Endothelial cell of umbilical vein (primary cell): ENCODE measurements at regions not wholly inside any gene's neighbourhood (a gene's known extent, or its start where the extent isn't known, plus 50 kb on each side); places are given as distances from the start of the nearest gene placed in this dataset.

ENCODE experiments used
- BruUV-seq: library from RNA; stranded (reverse); fragments of 400-500 nt; replicated peaks from 2 replicates; lab custom pipeline; 2021; lab: Mats Ljungman, UMichigan
- CTCF ChIA-PET: fragments of 300-600, 350-600 bp; sonication (Branson Sonifier 250); formaldehyde crosslinking; loops from one replicate; lab custom pipeline; 2021; ENCODE audit warnings: antibody characterized with exemption, inconsistent platforms; lab: Charles Lee
- POLR2A ChIA-PET: fragments of 300-600, 350-600 bp; sonication (Branson Sonifier 250); formaldehyde crosslinking; loops from one replicate; lab custom pipeline; 2021; ENCODE audit warnings: antibody characterized with exemption, inconsistent platforms; lab: Charles Lee
- DNase-seq: peaks from one replicate; pipeline ENCODE4 v3.0.0-alpha.2; 2011; ENCODE audit warnings: low read depth, low spot score
- FAIRE-seq: peaks from 2 replicates; lab custom pipeline; 2011; peaks lifted over from hg19 to GRCh38; lab: Jason Lieb, UNC
- H2AFZ ChIP-seq: 2 replicates; pipeline ENCODE4 v1.6.0; 2012; ENCODE audit warnings: low read depth, low read length, control low read depth, inconsistent platforms
- H3K27ac ChIP-seq: 2 replicates; pipeline ENCODE4 v1.5.1; 2011; ENCODE audit warnings: low read depth, mild to moderate bottlenecking, control low read depth, low read length, moderate library complexity; ENCODE audit not compliant: insufficient read depth
- H3K27me3 ChIP-seq, 2 experiments: 2 replicates each; pipeline versions ENCODE4 v1.6.0 to v1.6.1; 2011; ENCODE audit warnings: low read length in 2 of 2, mixed read lengths in 1 of 2; ENCODE audit not compliant: control insufficient read depth in 2 of 2, insufficient read depth in 2 of 2
- H3K36me3 ChIP-seq, 2 experiments: 2 replicates in 1 of 2; 3 replicates in 1 of 2; pipeline ENCODE4 v1.5.1; 2011; ENCODE audit warnings: low read length in 2 of 2, mild to moderate bottlenecking in 1 of 2, moderate library complexity in 1 of 2; ENCODE audit not compliant: control insufficient read depth in 2 of 2, insufficient read depth in 2 of 2; ENCODE audit errors: extremely low read depth in 1 of 2
- H3K4me1 ChIP-seq: 3 replicates; pipeline ENCODE4 v1.5.1; 2011; ENCODE audit warnings: mild to moderate bottlenecking, low read length; ENCODE audit not compliant: control insufficient read depth, insufficient read depth; ENCODE audit errors: extremely low read depth
- H3K4me2 ChIP-seq: 2 replicates; pipeline ENCODE4 v1.6.1; 2011; ENCODE audit warnings: low read length, control low read depth, mixed read lengths; ENCODE audit not compliant: insufficient read depth
- H3K4me3 ChIP-seq, 3 experiments: fragments of 200-600 bp in 1 of 3; sonication (generic), shearing (Covaris generic) in 1 of 3; replicated peaks in 1 of 3; 2 replicates each; pipeline ENCODE4 v1.5.1; 2011 to 2016; ENCODE audit warnings: control low read depth in 3 of 3, low read length in 3 of 3, mild to moderate bottlenecking in 2 of 3, inconsistent platforms in 1 of 3, low read depth in 1 of 3, moderate library complexity in 1 of 3; ENCODE audit not compliant: insufficient read depth in 1 of 3
- H3K79me2 ChIP-seq: 2 replicates; pipeline ENCODE4 v1.6.0; 2012; ENCODE audit warnings: low read length, inconsistent platforms; ENCODE audit not compliant: control insufficient read depth, insufficient read depth
- H3K9ac ChIP-seq: replicated peaks from 2 replicates; pipeline ENCODE3; 2011; ENCODE audit warnings: low read length, control low read depth; ENCODE audit not compliant: insufficient read depth; ENCODE audit errors: extremely low read depth
- H3K9me1 ChIP-seq: replicated peaks from 3 replicates; pipeline ENCODE4 v1.6.0; 2011; ENCODE audit warnings: mild to moderate bottlenecking, low read length; ENCODE audit not compliant: control insufficient read depth, insufficient read depth; ENCODE audit errors: extremely low read depth
- H3K9me3 ChIP-seq: replicated peaks from 2 replicates; pipeline ENCODE4 v1.5.1; 2012; ENCODE audit warnings: low read length, inconsistent platforms; ENCODE audit not compliant: control insufficient read depth, insufficient read depth
- H4K20me1 ChIP-seq: replicated peaks from 2 replicates; pipeline ENCODE3; 2011; ENCODE audit warnings: mild to moderate bottlenecking, low read length; ENCODE audit not compliant: control insufficient read depth, insufficient read depth; ENCODE audit errors: extremely low read depth
- CTCF ChIP-seq, 2 donors: IDR thresholded peaks; 1 replicate in 1 of 2; 2 replicates in 1 of 2; pipeline ENCODE4 v1.5.1; 2011; ENCODE audit warnings: low read length in 2 of 2, mild to moderate bottlenecking in 2 of 2, moderate library complexity in 2 of 2, control low read depth in 1 of 2, inconsistent platforms in 1 of 2, low read depth in 1 of 2; ENCODE audit not compliant: insufficient read depth in 1 of 2; ENCODE audit errors: extremely low read depth in 1 of 2
- EZH2 ChIP-seq: IDR thresholded peaks from 2 replicates; pipeline ENCODE4 v1.6.1; 2012; ENCODE audit warnings: borderline replicate concordance, low read depth, mild to moderate bottlenecking, moderate library complexity, low read length, inconsistent platforms; ENCODE audit not compliant: severe bottlenecking
- FOS ChIP-seq: IDR thresholded peaks from 2 replicates; pipeline ENCODE4 v1.6.1; 2011; ENCODE audit warnings: mild to moderate bottlenecking, low read length, moderate library complexity, borderline replicate concordance; ENCODE audit not compliant: insufficient read depth
- GATA2 ChIP-seq: IDR thresholded peaks from 2 replicates; pipeline ENCODE4 v1.7.0; 2011; ENCODE audit warnings: low read depth, mild to moderate bottlenecking, moderate library complexity, mixed read lengths, low read length; ENCODE audit not compliant: insufficient read length, insufficient read depth
- JUN ChIP-seq: IDR thresholded peaks from 2 replicates; pipeline ENCODE4 v1.6.1; 2011; ENCODE audit warnings: borderline replicate concordance, low read depth; ENCODE audit not compliant: insufficient read length, insufficient read depth
- MYC ChIP-seq: IDR thresholded peaks from one replicate; pipeline ENCODE4 v1.6.1; 2011; ENCODE audit warnings: mild to moderate bottlenecking, low read depth, low read length
- POLR2A ChIP-seq: IDR thresholded peaks from 2 replicates; pipeline ENCODE4 v1.6.1; 2012; ENCODE audit warnings: low read depth, mild to moderate bottlenecking, control low read depth, low read length
- POLR2AphosphoS5 ChIP-seq: IDR thresholded peaks from 2 replicates; pipeline ENCODE4 v1.6.1; 2012; ENCODE audit warnings: low read depth, mild to moderate bottlenecking, control low read depth, low read length, moderate library complexity; ENCODE audit not compliant: insufficient read depth
- dilution Hi-C: fragments of 300-500 bp; cut with MboI; formaldehyde crosslinking; loops from one replicate; pipeline ENCODE4 v1.15.0; 2019; ENCODE audit warnings: low sequenced_read_pairs; ENCODE audit not compliant: extremely low pct_ligation_motif_present
- intact Hi-C: fragments of 100-400 bp; cut with micrococcal nuclease; formaldehyde crosslinking; loops from one replicate; pipeline ENCODE4 v1.10.0; 2022
- TF ChIP-seq, protein P1 (sequence below): IDR thresholded peaks from 2 replicates; pipeline ENCODE4 v1.6.1; 2011; ENCODE audit not compliant: insufficient read depth, insufficient read length

DNA sequence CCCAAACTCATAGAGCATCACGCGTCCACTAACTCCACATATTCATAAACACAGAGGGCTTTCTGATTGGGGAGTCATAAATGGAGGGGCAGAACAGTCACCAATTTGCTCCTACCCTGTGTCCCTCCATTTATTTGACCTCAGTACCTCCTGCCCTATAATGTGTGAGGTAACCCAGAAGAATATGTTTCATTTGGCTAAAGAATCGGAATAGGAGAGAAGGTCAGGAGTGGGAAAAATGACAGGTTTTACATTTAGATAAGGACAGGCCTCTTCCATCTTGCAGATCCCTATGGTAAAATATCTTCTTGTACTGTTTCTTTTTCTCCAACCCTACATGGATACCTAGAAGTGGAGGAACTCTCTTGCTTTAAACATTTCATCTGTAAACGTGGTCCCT is 578.0 kb downstream of the TUSC7 start:
- H2AFZ ChIP-seq = no peak overlapping the region
- H3K4me2 ChIP-seq = no peak overlapping the region
- no peaks in the 10 kb centered on the region for H3K4me1 ChIP-seq
- TF ChIP-seq FOS (no peak), EZH2 (no peak), JUN (no peak), MYC (no peak), POLR2AphosphoS5 (no peak), CTCF (IDR thresholded peaks at IDR 0.05; ENCODE audit: extremely low read depth in 1 of 2, insufficient read depth in 1 of 2, low read depth in 1 of 2, low read length in 2 of 2) (no peak), POLR2A (no peak), GATA2 (no peak)
- TF ChIP-seq, protein P1, sequence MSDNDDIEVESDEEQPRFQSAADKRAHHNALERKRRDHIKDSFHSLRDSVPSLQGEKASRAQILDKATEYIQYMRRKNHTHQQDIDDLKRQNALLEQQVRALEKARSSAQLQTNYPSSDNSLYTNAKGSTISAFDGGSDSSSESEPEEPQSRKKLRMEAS = no peak
- no peak overlapping the region for H3K4me3 ChIP-seq
- FAIRE-seq (no peak), DNase-seq (no peak)
- POLR2A ChIA-PET = no interaction called here
- no peaks in the 10 kb centered on the region for H3K79me2 ChIP-seq
- H3K36me3 ChIP-seq = no peaks in the 10 kb centered on the region
- no peaks in the 10 kb centered on the region for H3K27me3 ChIP-seq
- no peak overlapping the region for H3K9ac ChIP-seq
- dilution Hi-C loops (no loop called here), intact Hi-C loops (no loop called here)
- H3K9me1 ChIP-seq = no peaks in the 10 kb centered on the region
- no TSS peak for BruUV-seq
- CTCF ChIA-PET = no interaction called here
- no peaks in the 10 kb centered on the region for H4K20me1 ChIP-seq
- no peaks in the 10 kb centered on the region for H3K9me3 ChIP-seq
- no peak overlapping the region for H3K27ac ChIP-seq
